ENCODE measurements at regions not wholly inside any gene's neighbourhood (a gene's known extent, or its start where the extent isn't known, plus 50 kb on each side); places are given as distances from the start of the nearest gene placed in this dataset.

DNA sequence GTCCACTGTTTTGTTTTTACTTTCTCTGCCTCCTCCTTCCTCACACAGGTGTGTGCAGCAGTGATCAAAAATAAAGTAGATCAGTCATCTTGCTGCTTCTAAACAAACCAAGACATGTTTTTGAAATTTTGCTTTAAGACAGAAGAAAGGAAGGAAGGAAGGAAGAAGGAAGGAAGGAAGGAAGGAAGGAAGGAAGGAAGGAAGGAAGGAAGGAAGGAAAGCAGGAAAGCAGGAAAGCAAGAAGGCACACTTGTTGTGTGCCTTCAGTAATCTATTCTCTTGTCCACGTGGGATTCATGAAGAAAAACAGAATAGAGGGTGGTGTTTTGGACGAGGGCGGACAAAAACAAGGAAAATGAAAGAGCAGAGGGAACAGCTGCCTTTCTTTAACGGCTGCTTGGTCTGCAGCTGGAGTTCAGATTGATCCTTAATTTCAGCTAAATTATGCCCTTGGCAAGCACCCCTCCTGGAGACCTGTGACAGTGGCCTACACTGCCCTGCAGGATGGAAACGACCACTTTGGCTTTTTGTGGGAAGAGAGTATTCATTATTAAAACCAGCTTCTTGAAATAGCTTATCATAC, 188.5 kb upstream of the IRX3 start:
- Histone ChIP-seq H4K91ac (ENCODE audit: low read depth, low read length) (no peak overlapping the region), H3K23ac (ENCODE audit: low read length) (no peak overlapping the region), H3K79me1 (ENCODE audit: low read length) (no peaks in the 10 kb centered on the region), H3K18ac (ENCODE audit: low read length) (no peak overlapping the region), H3K9me3 (ENCODE audit: insufficient read depth, low read depth, low read length) (peaks cover 3% of the 10 kb centered on the region), H2AFZ (ENCODE audit: insufficient read depth, low read length, poor library complexity) (no peak overlapping the region), H3K27me3 (ENCODE audit: insufficient read depth, low read length) (no peaks in the 10 kb centered on the region), H3K4ac (ENCODE audit: low read depth, low read length) (no peak overlapping the region), H4K12ac (ENCODE audit: low read depth, low read length) (no peak overlapping the region), H3K36me3 (ENCODE audit: control insufficient read depth in 1 of 2, insufficient read depth in 2 of 2, low read length in 2 of 2) (no peaks in the 10 kb centered on the region), H2BK120ac (ENCODE audit: insufficient read depth, low read length, poor library complexity) (no peak overlapping the region), H3K9ac (ENCODE audit: low read length) (no peak overlapping the region), H2BK5ac (ENCODE audit: low read depth, low read length, poor library complexity) (no peak overlapping the region), H3K4me1 (ENCODE audit: control insufficient read depth in 1 of 2, insufficient read depth in 2 of 2, low read length in 2 of 2) (no peaks in the 10 kb centered on the region), H3K4me2 (ENCODE audit: low read length) (no peak overlapping the region), H3K14ac (ENCODE audit: low read length) (no peak overlapping the region), H3K4me3 (ENCODE audit: low read depth, low read length) (no peak overlapping the region), H4K8ac (ENCODE audit: low read depth, low read length) (no peak overlapping the region), H3K79me2 (ENCODE audit: control insufficient read depth, insufficient read depth, low read length, poor library complexity) (no peaks in the 10 kb centered on the region), H2AK5ac (ENCODE audit: low read length) (no peak overlapping the region), H3K27ac (ENCODE audit: low read depth, low read length) (no peak overlapping the region), H2BK12ac (ENCODE audit: low read length) (no peak overlapping the region)
- no peak for DNase-seq
- no CpG with 5 or more reads among the region's 5 CpGs for whole genome bisulfite sequencing (ENCODE audit: extremely low coverage, insufficient coverage, insufficient read length)

DNA sequence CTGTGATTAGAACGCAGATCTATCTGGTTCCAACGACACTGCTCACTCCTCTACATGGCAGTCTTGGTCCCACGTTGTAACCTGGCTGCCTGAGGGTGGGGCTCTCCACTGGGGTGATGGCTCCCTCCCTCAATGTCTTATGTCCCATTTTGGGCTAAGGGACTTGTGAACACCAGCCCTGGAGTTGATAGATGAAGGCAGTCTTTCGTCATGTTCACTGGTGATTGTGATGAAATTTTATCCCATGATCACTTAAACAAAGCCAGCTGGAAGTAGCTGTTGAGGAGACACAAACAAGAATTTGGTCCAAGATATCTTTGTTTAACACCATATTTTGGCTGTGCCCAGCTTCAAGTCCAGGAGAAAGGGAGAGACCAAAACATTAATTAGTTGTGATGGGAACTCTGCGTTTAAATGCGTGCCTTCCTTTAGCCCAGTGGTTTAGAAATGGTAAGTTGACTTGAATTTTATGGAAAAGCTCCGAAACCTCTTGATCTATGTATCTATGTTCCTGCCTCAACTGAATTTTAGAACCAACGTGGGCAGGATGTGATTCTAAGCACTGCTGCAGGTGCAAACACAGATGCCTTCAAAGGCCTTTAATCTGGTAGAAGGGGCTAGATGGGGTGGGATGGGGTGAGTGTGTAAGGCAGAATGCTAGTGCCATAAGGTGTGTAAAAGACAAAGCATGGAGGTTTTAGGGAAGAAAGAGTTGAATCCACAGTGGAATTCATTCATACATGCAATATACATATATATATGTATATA, 186.8 kb upstream of the IRX3 start:
- H3K27ac ChIP-seq (ENCODE audit: low read depth, low read length): no peak overlapping the region
- H3K23ac ChIP-seq (ENCODE audit: low read length): no peak overlapping the region
- H4K8ac ChIP-seq (ENCODE audit: low read depth, low read length): no peak overlapping the region
- no peak overlapping the region for H3K4me2 ChIP-seq (ENCODE audit: low read length)
- no peak overlapping the region for H3K4ac ChIP-seq (ENCODE audit: low read depth, low read length)
- no peak overlapping the region for H4K91ac ChIP-seq (ENCODE audit: low read depth, low read length)
- H2BK12ac ChIP-seq (ENCODE audit: low read length): no peak overlapping the region
- no peak overlapping the region for H3K18ac ChIP-seq (ENCODE audit: low read length)
- H4K12ac ChIP-seq (ENCODE audit: low read depth, low read length): no peak overlapping the region
- H3K27me3 ChIP-seq (ENCODE audit: insufficient read depth, low read length): no peaks in the 10 kb centered on the region
- H3K79me2 ChIP-seq (ENCODE audit: control insufficient read depth, insufficient read depth, low read length, poor library complexity): no peaks in the 10 kb centered on the region
- no CpG with 5 or more reads among the region's 8 CpGs for WGBS (ENCODE audit: extremely low coverage, insufficient coverage, insufficient read length)
- no peak overlapping the region for H2BK120ac ChIP-seq (ENCODE audit: insufficient read depth, low read length, poor library complexity)
- no peak for DNase-seq
- no peak overlapping the region for H2BK5ac ChIP-seq (ENCODE audit: low read depth, low read length, poor library complexity)
- no peaks in the 10 kb centered on the region for H3K36me3 ChIP-seq (ENCODE audit: control insufficient read depth in 1 of 2, insufficient read depth in 2 of 2, low read length in 2 of 2)
- no peaks in the 10 kb centered on the region for H3K79me1 ChIP-seq (ENCODE audit: low read length)
- H2AFZ ChIP-seq (ENCODE audit: insufficient read depth, low read length, poor library complexity): no peak overlapping the region
- H3K14ac ChIP-seq (ENCODE audit: low read length): no peak overlapping the region
- H3K4me3 ChIP-seq (ENCODE audit: low read depth, low read length): no peak overlapping the region
- H3K9ac ChIP-seq (ENCODE audit: low read length): no peak overlapping the region
- H3K4me1 ChIP-seq (ENCODE audit: control insufficient read depth in 1 of 2, insufficient read depth in 2 of 2, low read length in 2 of 2): no peaks in the 10 kb centered on the region
- no peak overlapping the region for H2AK5ac ChIP-seq (ENCODE audit: low read length)
- H3K9me3 ChIP-seq (ENCODE audit: insufficient read depth, low read depth, low read length): no peaks in the 10 kb centered on the region

DNA sequence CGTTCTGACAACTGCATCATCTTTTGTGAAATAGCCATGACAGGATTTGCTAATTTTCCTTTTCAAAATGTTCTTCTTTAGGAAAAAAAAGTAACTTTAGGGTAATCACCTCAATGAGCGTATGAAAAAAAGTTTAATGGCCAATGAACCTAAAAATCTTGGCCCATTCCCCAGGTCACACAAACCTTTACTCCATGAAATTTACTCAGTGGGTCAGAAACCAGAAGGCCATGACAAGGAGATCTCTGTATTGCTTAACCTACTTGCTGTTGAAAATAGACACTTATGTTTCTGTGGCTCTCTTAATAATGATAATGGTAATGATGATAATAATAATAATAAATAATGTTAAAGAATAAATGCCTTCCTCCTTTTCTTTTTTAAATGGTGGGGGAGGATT, 180.8 kb upstream of the IRX3 start:
- Histone ChIP-seq H3K27ac (ENCODE audit: low read depth, low read length) (no peak overlapping the region), H3K4me3 (ENCODE audit: low read depth, low read length) (no peak overlapping the region), H2BK120ac (ENCODE audit: insufficient read depth, low read length, poor library complexity) (no peak overlapping the region), H2AFZ (ENCODE audit: insufficient read depth, low read length, poor library complexity) (no peak overlapping the region), H4K12ac (ENCODE audit: low read depth, low read length) (no peak overlapping the region), H3K4me2 (ENCODE audit: low read length) (no peak overlapping the region), H3K27me3 (ENCODE audit: insufficient read depth, low read length) (no peaks in the 10 kb centered on the region), H2BK5ac (ENCODE audit: low read depth, low read length, poor library complexity) (no peak overlapping the region), H3K9me3 (ENCODE audit: insufficient read depth, low read depth, low read length) (no peaks in the 10 kb centered on the region), H3K18ac (ENCODE audit: low read length) (no peak overlapping the region), H3K79me2 (ENCODE audit: control insufficient read depth, insufficient read depth, low read length, poor library complexity) (no peaks in the 10 kb centered on the region), H2BK12ac (ENCODE audit: low read length) (no peak overlapping the region), H3K4ac (ENCODE audit: low read depth, low read length) (no peak overlapping the region), H2AK5ac (ENCODE audit: low read length) (no peak overlapping the region), H3K79me1 (ENCODE audit: low read length) (no peaks in the 10 kb centered on the region), H3K23ac (ENCODE audit: low read length) (no peak overlapping the region), H3K36me3 (ENCODE audit: control insufficient read depth in 1 of 2, insufficient read depth in 2 of 2, low read length in 2 of 2) (no peaks in the 10 kb centered on the region), H3K9ac (ENCODE audit: low read length) (no peak overlapping the region), H4K91ac (ENCODE audit: low read depth, low read length) (no peak overlapping the region), H4K8ac (ENCODE audit: low read depth, low read length) (no peak overlapping the region), H3K14ac (ENCODE audit: low read length) (no peak overlapping the region), H3K4me1 (ENCODE audit: control insufficient read depth in 1 of 2, insufficient read depth in 2 of 2, low read length in 2 of 2) (peaks cover 0 to 3% of the 10 kb centered on the region in 2 experiments)
- DNase-seq: no peak
- WGBS (ENCODE audit: extremely low coverage, insufficient coverage, insufficient read length): no CpG with 5 or more reads among the region's 2 CpGs

DNA sequence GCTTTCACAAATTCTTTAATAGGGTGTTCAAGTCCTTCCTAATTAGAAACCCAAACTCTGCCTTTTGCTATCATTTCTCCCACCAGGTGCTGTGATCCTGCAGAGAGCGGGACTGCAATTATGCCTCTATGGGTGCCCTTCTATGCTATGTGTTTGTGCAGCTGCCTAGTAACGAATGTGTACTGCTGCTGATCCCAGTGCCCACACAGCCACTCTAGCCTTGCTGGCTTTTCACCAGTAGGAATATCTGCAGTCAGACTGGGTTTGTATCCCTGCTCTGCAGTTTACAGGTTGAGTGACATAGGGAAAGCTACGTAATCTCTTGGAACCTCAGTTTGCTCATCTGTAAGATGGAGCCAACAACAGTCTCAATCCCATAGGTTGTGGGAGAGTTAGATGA, 179.6 kb upstream of the IRX3 start:
- Histone ChIP-seq H3K27me3 (ENCODE audit: insufficient read depth, low read length) (no peaks in the 10 kb centered on the region), H2BK5ac (ENCODE audit: low read depth, low read length, poor library complexity) (no peak overlapping the region)

More for the DNA sequence above, 179.6 kb upstream of the IRX3 start:
- H3K36me3 ChIP-seq (ENCODE audit: control insufficient read depth in 1 of 2, insufficient read depth in 2 of 2, low read length in 2 of 2): no peaks in the 10 kb centered on the region
- H3K23ac ChIP-seq (ENCODE audit: low read length): no peak overlapping the region
- no peak overlapping the region for H4K12ac ChIP-seq (ENCODE audit: low read depth, low read length)
- H3K4ac ChIP-seq (ENCODE audit: low read depth, low read length): no peak overlapping the region
- H2AFZ ChIP-seq (ENCODE audit: insufficient read depth, low read length, poor library complexity): no peak overlapping the region
- no CpG with 5 or more reads among the region's 3 CpGs for WGBS (ENCODE audit: extremely low coverage, insufficient coverage, insufficient read length)
- no peak overlapping the region for H4K91ac ChIP-seq (ENCODE audit: low read depth, low read length)
- no peak overlapping the region for H3K27ac ChIP-seq (ENCODE audit: low read depth, low read length)
- no peak overlapping the region for H4K8ac ChIP-seq (ENCODE audit: low read depth, low read length)
- DNase-seq: no peak
- H3K9me3 ChIP-seq (ENCODE audit: insufficient read depth, low read depth, low read length): no peaks in the 10 kb centered on the region
- no peak overlapping the region for H3K9ac ChIP-seq (ENCODE audit: low read length)
- no peak overlapping the region for H2BK120ac ChIP-seq (ENCODE audit: insufficient read depth, low read length, poor library complexity)
- H3K18ac ChIP-seq (ENCODE audit: low read length): no peak overlapping the region
- no peak overlapping the region for H3K4me2 ChIP-seq (ENCODE audit: low read length)
- H3K79me2 ChIP-seq (ENCODE audit: control insufficient read depth, insufficient read depth, low read length, poor library complexity): no peaks in the 10 kb centered on the region
- peaks cover 0 to 3% of the 10 kb centered on the region in 2 experiments for H3K4me1 ChIP-seq (ENCODE audit: control insufficient read depth in 1 of 2, insufficient read depth in 2 of 2, low read length in 2 of 2)
- H3K4me3 ChIP-seq (ENCODE audit: low read depth, low read length): no peak overlapping the region
- no peaks in the 10 kb centered on the region for H3K79me1 ChIP-seq (ENCODE audit: low read length)
- H2AK5ac ChIP-seq (ENCODE audit: low read length): no peak overlapping the region
- no peak overlapping the region for H3K14ac ChIP-seq (ENCODE audit: low read length)
- H2BK12ac ChIP-seq (ENCODE audit: low read length): no peak overlapping the region

Data from trophoblast cell (in vitro differentiated cells and primary cell).